ENCODE measurements at regions not wholly inside any gene's neighbourhood (a gene's known extent, or its start where the extent isn't known, plus 50 kb on each side); places are given as distances from the start of the nearest gene placed in this dataset.

- no peaks in the 10 kb centered on the region for H3K9me1 ChIP-seq (ENCODE audit: control insufficient read depth, extremely low read depth, insufficient read depth, low read length)
- no peaks in the 10 kb centered on the region for H3K36me3 ChIP-seq (ENCODE audit: control insufficient read depth in 2 of 2, extremely low read depth in 1 of 2, insufficient read depth in 2 of 2, low read length in 2 of 2)
- no peak overlapping the region for H3K4me3 ChIP-seq (ENCODE audit: control insufficient read depth in 2 of 3, extremely low read depth in 1 of 3, insufficient read depth in 2 of 3, low read depth in 1 of 3, low read length in 3 of 3)
- no peak for DNase-seq (ENCODE audit: low read depth, low spot score)
- H3K4me1 ChIP-seq (ENCODE audit: control insufficient read depth, extremely low read depth, insufficient read depth, low read length), result no peaks in the 10 kb centered on the region
- no peak overlapping the region for H3K9ac ChIP-seq (ENCODE audit: control insufficient read depth, extremely low read depth, insufficient read depth, low read length)
- no peak overlapping the region for H3K27ac ChIP-seq (ENCODE audit: control insufficient read depth, insufficient read depth, low read length)
- dilution Hi-C loops (cut with MboI; ENCODE audit: extremely low pct_ligation_motif_present, low sequenced_read_pairs), result no loop called here
- peaks cover 3% of the 10 kb centered on the region for H3K27me3 ChIP-seq (ENCODE audit: control insufficient read depth, extremely low read depth, insufficient read depth, low read length)
- no peaks in the 10 kb centered on the region for H4K20me1 ChIP-seq (ENCODE audit: control insufficient read depth, extremely low read depth, insufficient read depth, low read length)
- TF ChIP-seq EZH2 (IDR thresholded peaks at IDR 0.05; ENCODE audit: low read length) (no peak), CTCF (optimal IDR thresholded peaks at IDR 0.05 in 1 of 3, IDR thresholded peaks at IDR 0.05 in 1 of 3, conservative IDR thresholded peaks at IDR 0.05 in 1 of 3; ENCODE audit: extremely low read depth in 1 of 3, insufficient read depth in 2 of 3, low read length in 3 of 3) (no peak)
- no peaks in the 10 kb centered on the region for H3K9me3 ChIP-seq (ENCODE audit: control insufficient read depth, low read depth, low read length)
- H3K79me2 ChIP-seq (ENCODE audit: control insufficient read depth, insufficient read depth, low read length), result no peaks in the 10 kb centered on the region
- H3K4me2 ChIP-seq (ENCODE audit: control insufficient read depth, extremely low read depth, insufficient read depth, low read depth, low read length), result no peak overlapping the region
- no peak overlapping the region for H2AFZ ChIP-seq (ENCODE audit: control insufficient read depth, low read length)
- no peak for FAIRE-seq
Observed at GRCh38 chr6:44717431-44717830, 329.9 kb downstream of the CDC5L start.

GRCh38 chr6:44721954-44722578, 334.6 kb downstream of the CDC5L start:
- Histone ChIP-seq H3K4me1 (ENCODE audit: control insufficient read depth, extremely low read depth, insufficient read depth, low read length) (no peaks in the 10 kb centered on the region), H3K4me2 (ENCODE audit: control insufficient read depth, extremely low read depth, insufficient read depth, low read depth, low read length) (no peak overlapping the region), H3K79me2 (ENCODE audit: control insufficient read depth, insufficient read depth, low read length) (no peaks in the 10 kb centered on the region), H2AFZ (ENCODE audit: control insufficient read depth, low read length) (no peak overlapping the region), H3K27me3 (ENCODE audit: control insufficient read depth, extremely low read depth, insufficient read depth, low read length) (no peaks in the 10 kb centered on the region), H3K9me3 (ENCODE audit: control insufficient read depth, low read depth, low read length) (no peaks in the 10 kb centered on the region), H3K9me1 (ENCODE audit: control insufficient read depth, extremely low read depth, insufficient read depth, low read length) (no peaks in the 10 kb centered on the region), H3K9ac (ENCODE audit: control insufficient read depth, extremely low read depth, insufficient read depth, low read length) (no peak overlapping the region), H3K4me3 (ENCODE audit: control insufficient read depth in 2 of 3, extremely low read depth in 1 of 3, insufficient read depth in 2 of 3, low read depth in 1 of 3, low read length in 3 of 3) (no peak overlapping the region), H4K20me1 (ENCODE audit: control insufficient read depth, extremely low read depth, insufficient read depth, low read length) (no peaks in the 10 kb centered on the region), H3K36me3 (ENCODE audit: control insufficient read depth in 2 of 2, extremely low read depth in 1 of 2, insufficient read depth in 2 of 2, low read length in 2 of 2) (no peaks in the 10 kb centered on the region), H3K27ac (ENCODE audit: control insufficient read depth, insufficient read depth, low read length) (no peak overlapping the region)
- dilution Hi-C loops (cut with MboI; ENCODE audit: extremely low pct_ligation_motif_present, low sequenced_read_pairs), result no loop called here
- DNase-seq (ENCODE audit: low read depth, low spot score), result no peak
- FAIRE-seq, result no peak
- TF ChIP-seq EZH2 (IDR thresholded peaks at IDR 0.05; ENCODE audit: low read length) (no peak), CTCF (optimal IDR thresholded peaks at IDR 0.05 in 1 of 3, IDR thresholded peaks at IDR 0.05 in 1 of 3, conservative IDR thresholded peaks at IDR 0.05 in 1 of 3; ENCODE audit: extremely low read depth in 1 of 3, insufficient read depth in 2 of 3, low read length in 3 of 3) (no peak)
